Right ventricle myocardium inferior (tissue), 1 donor: ENCODE measurements at regions not wholly inside any gene's neighbourhood (a gene's known extent, or its start where the extent isn't known, plus 50 kb on each side); places are given as distances from the start of the nearest gene placed in this dataset.

Source experiments
- ATAC-seq: fragments of 200-7000 bp; cut with Tn5 transposase; one replicate; pipeline ENCODE4 v1.9.1; 2020; ENCODE audit warnings: mild to moderate bottlenecking, moderate library complexity
- DNase-seq: peaks from one replicate; pipeline ENCODE4 v3.0.0; 2021; ENCODE audit errors: missing footprints
- intact Hi-C: fragments of 100-400 bp; cut with DNase I; formaldehyde crosslinking; loops from one replicate; pipeline ENCODE4 v1.11.0; 2022
- donor health status: DM: no; HTN: yes; CAD: no; lungs with severe emphysema.

- ATAC-seq (no peak), DNase-seq (no peak)
- intact Hi-C loops = no loop called here
Measured at GRCh38 chr11:70486731-70487130, 88.4 kb downstream of the CTTN start.

- DNase-seq (peak; percentile 62), ATAC-seq (no peak)
- intact Hi-C loops = no loop called here
Measured at GRCh38 chr11:70487160-70487559, 88.8 kb downstream of the CTTN start.

- intact Hi-C loops = no loop called here
- DNase-seq = peak; percentile 44
- ATAC-seq = no peak
Measured at GRCh38 chr11:70487756-70488155, 89.4 kb downstream of the CTTN start.

GRCh38 chr11:70488171-70488703, 89.9 kb downstream of the CTTN start:
- DNase-seq (no peak), ATAC-seq (no peak)
- intact Hi-C loops = no loop called here

GRCh38 chr11:70489276-70489675, 90.9 kb downstream of the CTTN start:
- intact Hi-C loops = no loop called here
- DNase-seq = no peak
- ATAC-seq = no peak

- intact Hi-C loops = no loop called here
- DNase-seq (no peak), ATAC-seq (no peak)
Measured at GRCh38 chr11:70490208-70490607, 91.9 kb downstream of the CTTN start.

- intact Hi-C loops = no loop called here
- ATAC-seq (no peak), DNase-seq (no peak)
Measured at GRCh38 chr11:70490723-70491558, 92.6 kb downstream of the CTTN start.

GRCh38 chr11:70491696-70492472, 93.6 kb downstream of the CTTN start:
- intact Hi-C loops = no loop called here
- DNase-seq (peak; percentile 31), ATAC-seq (no peak)

GRCh38 chr11:70493089-70493474, 94.8 kb downstream of the CTTN start:
- ATAC-seq (no peak), DNase-seq (no peak)
- intact Hi-C loops = no loop called here

GRCh38 chr11:70493891-70494290, 95.6 kb downstream of the CTTN start:
- intact Hi-C loops = no loop called here
- no peak for ATAC-seq
- DNase-seq = peak; percentile 17

- DNase-seq (no peak), ATAC-seq (no peak)
- intact Hi-C loops = no loop called here
Measured at GRCh38 chr11:70494559-70495350, 96.4 kb downstream of the CTTN start.

GRCh38 chr11:70495351-70496310, 97.3 kb downstream of the CTTN start:
- DNase-seq (peak; percentile 49), ATAC-seq (no peak)
- intact Hi-C loops = no loop called here

- ATAC-seq (no peak), DNase-seq (peak; percentile 20)
- intact Hi-C loops = no loop called here
Measured at GRCh38 chr11:70496591-70497535, 98.5 kb downstream of the CTTN start.

- intact Hi-C loops = no loop called here
- DNase-seq (no peak), ATAC-seq (no peak)
Measured at GRCh38 chr11:70497536-70498075, 99.3 kb downstream of the CTTN start.

- peak; percentile 69 for DNase-seq
- ATAC-seq = peak; percentile 30
- intact Hi-C loops = no loop called here
Measured at GRCh38 chr11:70498171-70498571, 99.8 kb downstream of the CTTN start.

- ATAC-seq (no peak), DNase-seq (peak; percentile 68)
Measured at GRCh38 chr11:70498976-70499801, 100.9 kb downstream of the CTTN start.

More at GRCh38 chr11:70498976-70499801, 100.9 kb downstream of the CTTN start:
- intact Hi-C loops = no loop called here
